GM13976 (cell line): ENCODE measurements at regions not wholly inside any gene's neighbourhood (a gene's known extent, or its start where the extent isn't known, plus 50 kb on each side); places are given as distances from the start of the nearest gene placed in this dataset.
A peak's percentile ranks its signal among the peaks of the same experiment; 100 is the strongest.

Source experiments
- DNase-seq: peaks from one replicate; pipeline ENCODE4 v3.0.0; 2012; ENCODE audit warnings: low spot score
- CTCF ChIP-seq: IDR thresholded peaks from 2 replicates; pipeline ENCODE4 v1.5.1; 2012; ENCODE audit warnings: borderline replicate concordance, mild to moderate bottlenecking; ENCODE audit not compliant: insufficient read depth; ENCODE audit errors: extremely low read depth, missing control alignments, control extremely low read depth
- in situ Hi-C: fragments of 300-500 bp; cut with MboI; formaldehyde crosslinking; loops from one replicate; pipeline ENCODE4 v1.12.0; 2022; ENCODE audit warnings: low sequenced_read_pairs, mixed read lengths, inconsistent platforms; ENCODE audit not compliant: unreplicated experiment

GRCh38 chr9:35553670-35554543 lies 51.2 kb upstream of the TESK1 start:
- TF ChIP-seq CTCF = peak; percentile 60
- peak; percentile 73 for DNase-seq
- in situ Hi-C loops = no loop called here

GRCh38 chr9:35555246-35555701 lies 49.8 kb upstream of the TESK1 start:
- in situ Hi-C loops = no loop called here
- no peak for TF ChIP-seq CTCF
- no peak for DNase-seq
